HepG2 (cell line): ENCODE measurements at regions not wholly inside any gene's neighbourhood (a gene's known extent, or its start where the extent isn't known, plus 50 kb on each side); places are given as distances from the start of the nearest gene placed in this dataset.

Source experiments
- CHD4 ChIP-seq: fragments of 200-600 bp; sonication (generic); IDR thresholded peaks from 2 replicates; pipeline ENCODE4 v1.7.0; 2017; ENCODE audit warnings: mild to moderate bottlenecking, low read length, borderline replicate concordance
- GLI4 ChIP-seq: sonication (generic); formaldehyde crosslinking; IDR thresholded peaks from 2 replicates; pipeline ENCODE4 v1.5.1; 2020; ENCODE audit warnings: missing genetic modification reagents, mild to moderate bottlenecking, moderate library complexity, borderline replicate concordance
- HOXA3 ChIP-seq: sonication (generic); formaldehyde crosslinking; IDR thresholded peaks from 2 replicates; pipeline ENCODE4 v1.5.0; 2020; ENCODE audit warnings: missing genetic modification reagents
- ISL2 ChIP-seq: sonication (generic); formaldehyde crosslinking; IDR thresholded peaks from 2 replicates; pipeline ENCODE4 v1.5.0; 2020; ENCODE audit warnings: missing genetic modification reagents
- PCBP2 ChIP-seq: fragments of 200-400 bp; formaldehyde crosslinking; optimal IDR thresholded peaks from 2 replicates; pipeline ENCODE3; 2018; ENCODE audit warnings: low read length, low read depth; ENCODE audit not compliant: poor library complexity, severe bottlenecking
- PITX1 ChIP-seq: sonication (generic); formaldehyde crosslinking; IDR thresholded peaks from 2 replicates; pipeline ENCODE4 v1.5.1; 2020; ENCODE audit warnings: mild to moderate bottlenecking, missing genetic modification reagents
- RCOR2 ChIP-seq: IDR thresholded peaks from 2 replicates; pipeline ENCODE4 v1.6.1; 2016; ENCODE audit warnings: missing biosample characterization, missing genetic modification reagents
- RFX1 ChIP-seq: fragments of 450-650 bp; IDR thresholded peaks from 2 replicates; pipeline ENCODE4 v1.6.1; 2017
- RFXAP ChIP-seq: sonication (generic); formaldehyde crosslinking; IDR thresholded peaks from 2 replicates; pipeline ENCODE4 v1.4.0; 2020; ENCODE audit warnings: missing genetic modification reagents, borderline replicate concordance
- SALL2 ChIP-seq: sonication (generic); formaldehyde crosslinking; IDR thresholded peaks from 2 replicates; pipeline ENCODE4 v1.8.1; 2023; ENCODE audit warnings: mild to moderate bottlenecking, missing genetic modification reagents, inconsistent platforms
- TARDBP ChIP-seq: sonication (generic); formaldehyde crosslinking; IDR thresholded peaks from 2 replicates; pipeline ENCODE4 v1.8.0; 2022; ENCODE audit warnings: mild to moderate bottlenecking, missing genetic modification reagents
- TEAD3 ChIP-seq: optimal IDR thresholded peaks from 2 replicates; pipeline ENCODE3; 2016; ENCODE audit warnings: borderline replicate concordance
- ZMYM4 ChIP-seq: sonication (generic); formaldehyde crosslinking; IDR thresholded peaks from 2 replicates; pipeline ENCODE4 v1.8.1; 2023; ENCODE audit warnings: mild to moderate bottlenecking, missing genetic modification reagents
- ZNF24 ChIP-seq: fragments of 450-650 bp; IDR thresholded peaks from 2 replicates; pipeline ENCODE4 v1.6.1; 2017; ENCODE audit warnings: antibody characterized with exemption, mild to moderate bottlenecking
- ZNF292 ChIP-seq: sonication (generic); formaldehyde crosslinking; IDR thresholded peaks from 2 replicates; pipeline ENCODE4 v1.8.1; 2022; ENCODE audit warnings: mild to moderate bottlenecking, low read depth, missing genetic modification reagents, borderline replicate concordance
- ZNF33B ChIP-seq: sonication (generic); formaldehyde crosslinking; IDR thresholded peaks from 2 replicates; pipeline ENCODE4 v1.5.1; 2020; ENCODE audit warnings: mild to moderate bottlenecking, missing genetic modification reagents
- ZNF44 ChIP-seq: sonication (generic); formaldehyde crosslinking; IDR thresholded peaks from 2 replicates; pipeline ENCODE4 v1.5.1; 2020; ENCODE audit warnings: mild to moderate bottlenecking, missing genetic modification reagents
- ZNF484 ChIP-seq: sonication (generic); formaldehyde crosslinking; IDR thresholded peaks from 2 replicates; pipeline ENCODE4 v1.5.1; 2020; ENCODE audit warnings: mild to moderate bottlenecking, low read depth, missing genetic modification reagents, borderline replicate concordance
- ZNF496 ChIP-seq: sonication (generic); formaldehyde crosslinking; IDR thresholded peaks from 2 replicates; pipeline ENCODE4 v1.8.1; 2023; ENCODE audit warnings: mild to moderate bottlenecking, moderate library complexity, missing genetic modification reagents; ENCODE audit not compliant: insufficient replicate concordance
- ZNF598 ChIP-seq: sonication (generic); formaldehyde crosslinking; IDR thresholded peaks from 2 replicates; pipeline ENCODE4 v1.5.1; 2020; ENCODE audit warnings: mild to moderate bottlenecking, missing genetic modification reagents, borderline replicate concordance
- ZNF879 ChIP-seq: sonication (generic); formaldehyde crosslinking; IDR thresholded peaks from 2 replicates; pipeline ENCODE4 v1.8.1; 2023; ENCODE audit warnings: missing genetic modification reagents
- TF ChIP-seq, protein P1 (sequence below): sonication (generic); formaldehyde crosslinking; IDR thresholded peaks from 2 replicates; pipeline ENCODE4 v1.5.0; 2020; ENCODE audit warnings: missing genetic modification reagents
- TF ChIP-seq, protein P2 (sequence below): sonication (generic); formaldehyde crosslinking; IDR thresholded peaks from 2 replicates; pipeline ENCODE4 v1.4.0; 2020; ENCODE audit warnings: missing genetic modification reagents, low read depth, mild to moderate bottlenecking, borderline replicate concordance
- TF ChIP-seq, protein P3 (sequence below): sonication (generic); formaldehyde crosslinking; IDR thresholded peaks from 2 replicates; pipeline ENCODE4 v1.8.0; 2022; ENCODE audit warnings: mild to moderate bottlenecking, missing genetic modification reagents; ENCODE audit not compliant: insufficient replicate concordance
- TF ChIP-seq, protein P4 (sequence below): sonication (generic); formaldehyde crosslinking; IDR thresholded peaks from 2 replicates; pipeline ENCODE4 v1.8.0; 2022; ENCODE audit warnings: low read depth, missing genetic modification reagents

DNA sequence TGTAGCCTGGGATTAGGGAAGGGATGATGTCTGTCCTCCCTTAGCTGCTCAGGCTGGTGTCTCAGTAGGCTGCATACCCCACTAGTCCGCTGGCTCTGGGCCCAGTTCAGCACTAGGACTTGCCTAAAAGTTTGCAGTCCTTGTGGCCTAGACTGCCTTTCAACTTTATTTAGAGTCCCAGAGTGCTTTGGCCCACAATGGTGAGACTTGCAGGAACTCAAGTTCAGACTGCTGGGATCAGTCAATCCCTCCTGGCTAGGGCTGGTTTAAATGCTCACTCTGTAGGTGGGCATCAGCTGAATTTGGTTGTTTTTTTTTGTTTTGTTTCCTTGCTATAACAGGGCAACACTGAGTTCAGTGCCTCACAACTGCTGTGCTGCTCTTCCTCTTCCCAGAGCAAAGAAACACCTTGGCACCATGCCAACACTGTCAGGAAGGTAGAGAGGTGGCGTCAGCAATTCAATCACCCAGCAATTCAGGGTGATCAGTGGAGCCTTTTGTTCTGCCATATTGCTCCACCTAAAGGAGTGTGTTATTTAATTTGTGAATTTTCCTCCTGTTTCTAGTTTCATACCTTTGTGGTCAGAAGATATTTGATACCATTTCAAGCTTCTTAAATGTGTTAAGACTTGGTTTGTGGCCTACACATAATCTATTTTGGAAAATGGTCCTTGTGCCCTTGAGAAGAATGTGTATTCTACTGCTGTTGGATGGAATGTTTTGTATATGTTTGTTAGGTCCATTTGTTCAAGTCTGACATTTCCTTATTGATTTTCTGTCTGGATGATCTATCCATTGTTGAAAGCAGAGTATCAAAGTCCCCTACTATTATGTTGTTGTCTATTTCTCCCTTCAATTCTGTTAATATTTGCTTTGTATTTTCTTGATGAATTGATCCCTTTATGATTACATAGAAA lies 284.0 kb upstream of the PMFBP1 start (continued):
- TF ChIP-seq, protein P1, sequence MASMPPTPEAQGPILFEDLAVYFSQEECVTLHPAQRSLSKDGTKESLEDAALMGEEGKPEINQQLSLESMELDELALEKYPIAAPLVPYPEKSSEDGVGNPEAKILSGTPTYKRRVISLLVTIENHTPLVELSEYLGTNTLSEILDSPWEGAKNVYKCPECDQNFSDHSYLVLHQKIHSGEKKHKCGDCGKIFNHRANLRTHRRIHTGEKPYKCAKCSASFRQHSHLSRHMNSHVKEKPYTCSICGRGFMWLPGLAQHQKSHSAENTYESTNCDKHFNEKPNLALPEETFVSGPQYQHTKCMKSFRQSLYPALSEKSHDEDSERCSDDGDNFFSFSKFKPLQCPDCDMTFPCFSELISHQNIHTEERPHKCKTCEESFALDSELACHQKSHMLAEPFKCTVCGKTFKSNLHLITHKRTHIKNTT = no peak
- TF ChIP-seq RFXAP (CRISPR knock-in tag) (no peak), ZNF24 (peak; percentile 9; the same call in 1 of the 2 replicates), ZNF484 (CRISPR knock-in tag) (no peak), ZNF598 (CRISPR knock-in tag) (0 out of 2 replicates have a peak, but pooled peaks have one; percentile 79), CHD4 (peak; percentile 24; the same call in 1 of the 2 replicates), PITX1 (CRISPR knock-in tag) (0 out of 2 replicates have a peak, but pooled peaks have one; percentile 26), TARDBP (CRISPR knock-in tag) (peak; percentile 52; the same call in 1 of the 2 replicates), PCBP2 (no peak), ZMYM4 (peak; percentile 8; the same call in 1 of the 2 replicates), SALL2 (CRISPR knock-in tag) (no peak), ZNF496 (no peak), HOXA3 (CRISPR knock-in tag) (peak; percentile 57; the same call in 1 of the 2 replicates), ZNF879 (CRISPR knock-in tag) (no peak), ZNF33B (no peak), TEAD3 (CRISPR knock-in tag) (peak; percentile 89), ISL2 (CRISPR knock-in tag) (peak; percentile 88), RCOR2 (CRISPR knock-in tag) (peak; percentile 68; the same call in 1 of the 2 replicates), ZNF292 (CRISPR knock-in tag) (peak; percentile 24; the same call in 1 of the 2 replicates), ZNF44 (CRISPR knock-in tag) (0 out of 2 replicates have a peak, but pooled peaks have one; percentile 15), RFX1 (no peak), GLI4 (CRISPR knock-in tag) (no peak)
- TF ChIP-seq, protein P2, sequence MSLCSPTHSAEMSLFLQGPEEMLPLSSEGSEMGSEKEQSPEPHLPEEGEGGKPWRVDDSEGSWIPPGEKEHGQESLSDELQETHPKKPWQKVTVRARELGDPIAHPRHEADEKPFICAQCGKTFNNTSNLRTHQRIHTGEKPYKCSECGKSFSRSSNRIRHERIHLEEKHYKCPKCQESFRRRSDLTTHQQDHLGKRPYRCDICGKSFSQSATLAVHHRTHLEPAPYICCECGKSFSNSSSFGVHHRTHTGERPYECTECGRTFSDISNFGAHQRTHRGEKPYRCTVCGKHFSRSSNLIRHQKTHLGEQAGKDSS = no peak
- TF ChIP-seq, protein P3, sequence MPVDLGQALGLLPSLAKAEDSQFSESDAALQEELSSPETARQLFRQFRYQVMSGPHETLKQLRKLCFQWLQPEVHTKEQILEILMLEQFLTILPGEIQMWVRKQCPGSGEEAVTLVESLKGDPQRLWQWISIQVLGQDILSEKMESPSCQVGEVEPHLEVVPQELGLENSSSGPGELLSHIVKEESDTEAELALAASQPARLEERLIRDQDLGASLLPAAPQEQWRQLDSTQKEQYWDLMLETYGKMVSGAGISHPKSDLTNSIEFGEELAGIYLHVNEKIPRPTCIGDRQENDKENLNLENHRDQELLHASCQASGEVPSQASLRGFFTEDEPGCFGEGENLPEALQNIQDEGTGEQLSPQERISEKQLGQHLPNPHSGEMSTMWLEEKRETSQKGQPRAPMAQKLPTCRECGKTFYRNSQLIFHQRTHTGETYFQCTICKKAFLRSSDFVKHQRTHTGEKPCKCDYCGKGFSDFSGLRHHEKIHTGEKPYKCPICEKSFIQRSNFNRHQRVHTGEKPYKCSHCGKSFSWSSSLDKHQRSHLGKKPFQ (CRISPR knock-in tag) = no peak
- TF ChIP-seq, protein P4, sequence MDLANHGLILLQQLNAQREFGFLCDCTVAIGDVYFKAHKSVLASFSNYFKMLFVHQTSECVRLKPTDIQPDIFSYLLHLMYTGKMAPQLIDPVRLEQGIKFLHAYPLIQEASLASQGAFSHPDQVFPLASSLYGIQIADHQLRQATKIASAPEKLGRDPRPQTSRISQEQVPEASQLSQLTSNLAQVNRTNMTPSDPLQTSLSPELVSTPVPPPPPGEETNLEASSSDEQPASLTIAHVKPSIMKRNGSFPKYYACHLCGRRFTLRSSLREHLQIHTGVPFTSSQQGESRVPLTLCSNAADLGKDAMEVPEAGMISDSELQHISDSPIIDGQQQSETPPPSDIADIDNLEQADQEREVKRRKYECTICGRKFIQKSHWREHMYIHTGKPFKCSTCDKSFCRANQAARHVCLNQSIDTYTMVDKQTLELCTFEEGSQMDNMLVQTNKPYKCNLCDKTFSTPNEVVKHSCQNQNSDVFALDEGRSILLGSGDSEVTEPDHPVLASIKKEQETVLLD (CRISPR knock-in tag) = no peak
